GM10266 (cell line): ENCODE measurements at regions not wholly inside any gene's neighbourhood (a gene's known extent, or its start where the extent isn't known, plus 50 kb on each side); places are given as distances from the start of the nearest gene placed in this dataset.
"Not testable (repeated sequence)": the region's sequence is repeated elsewhere in the genome, so short reads cannot be mapped to it uniquely, and the experiment has no call there.

ENCODE experiments used
- DNase-seq: peaks from one replicate; pipeline ENCODE4 v3.0.0; 2012; ENCODE audit errors: extremely low spot score

DNA sequence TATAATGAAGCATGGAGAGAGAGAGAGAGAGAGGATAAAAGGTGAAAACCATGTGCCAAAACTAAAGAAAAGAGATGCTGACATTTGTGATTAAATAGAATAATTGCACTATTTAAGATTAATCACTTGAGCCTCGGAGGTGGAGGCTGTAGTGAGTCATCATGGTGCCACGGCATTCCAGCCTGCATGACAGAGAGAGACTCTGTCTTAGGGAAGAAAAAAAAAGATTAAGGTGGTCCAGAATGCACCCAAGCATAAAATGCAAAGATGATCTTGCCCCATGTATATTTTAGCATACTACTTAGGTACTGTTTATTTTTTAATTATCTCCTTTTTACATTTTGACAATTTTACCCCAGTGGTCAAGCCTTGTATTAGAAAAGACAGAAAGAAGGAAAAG lies 742.5 kb downstream of the SPATA31A1 start:
- not testable (repeated sequence) for DNase-seq

DNA sequence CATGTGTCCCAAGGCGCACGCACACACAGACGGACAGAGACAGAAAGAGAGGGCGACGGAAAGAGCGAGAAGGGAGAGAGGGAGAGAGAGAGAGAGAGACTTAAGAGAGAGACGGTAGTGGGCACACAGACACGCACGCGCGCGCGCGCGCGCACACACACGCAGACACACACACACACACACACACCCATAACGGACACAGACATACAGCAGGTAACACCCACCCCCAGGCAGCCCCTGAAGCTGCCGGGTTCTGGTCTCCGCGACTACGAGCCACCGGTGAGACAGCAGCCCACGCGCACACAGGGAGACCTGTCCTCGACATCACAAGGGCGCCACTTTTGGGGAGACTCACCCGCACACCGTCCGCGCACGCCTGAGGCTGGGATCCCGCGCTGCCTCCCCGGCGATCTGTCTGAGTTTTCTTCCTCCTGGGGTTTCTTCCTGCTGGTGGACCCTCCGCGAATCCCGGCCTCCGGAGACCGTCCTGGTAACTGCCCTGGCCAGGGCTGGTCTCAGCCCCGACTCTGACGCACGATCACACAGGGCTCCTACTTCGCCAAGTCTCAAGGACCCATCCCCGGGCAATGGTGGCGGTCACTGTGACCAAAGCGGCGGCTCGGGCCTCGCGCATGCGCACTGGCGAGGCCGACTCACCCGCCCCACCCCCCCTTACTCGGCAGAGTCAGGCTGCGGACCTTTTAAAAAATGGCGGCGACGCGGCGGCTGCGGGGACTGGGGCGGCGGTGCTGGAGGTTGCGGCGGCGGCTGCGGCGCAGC lies 750.7 kb downstream of the SPATA31A1 start:
- DNase-seq, result not testable (repeated sequence)

DNA sequence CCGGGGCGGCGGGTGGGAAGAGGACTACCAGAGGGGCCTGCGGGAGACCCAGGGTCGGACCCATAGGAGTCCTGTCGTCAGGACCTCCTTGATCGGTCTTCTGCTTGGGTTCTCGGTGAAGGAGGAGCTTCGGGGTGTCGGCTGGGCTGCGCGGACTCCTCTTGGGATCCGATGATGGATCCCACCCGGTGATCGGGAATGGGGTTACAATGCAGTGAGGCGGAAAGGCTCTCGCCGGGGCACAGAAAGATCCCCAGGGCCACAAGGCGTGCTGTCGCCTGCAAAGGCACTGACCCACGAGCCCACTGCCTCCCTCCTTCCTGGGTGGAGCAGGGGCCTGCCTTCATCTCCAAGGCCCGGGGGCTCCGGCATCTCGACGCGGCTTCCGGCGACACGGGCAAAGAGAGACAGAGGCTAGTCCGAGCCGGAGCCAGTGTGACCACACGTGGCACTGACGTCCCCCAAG lies 751.3 kb downstream of the SPATA31A1 start:
- not testable (repeated sequence) for DNase-seq

DNA sequence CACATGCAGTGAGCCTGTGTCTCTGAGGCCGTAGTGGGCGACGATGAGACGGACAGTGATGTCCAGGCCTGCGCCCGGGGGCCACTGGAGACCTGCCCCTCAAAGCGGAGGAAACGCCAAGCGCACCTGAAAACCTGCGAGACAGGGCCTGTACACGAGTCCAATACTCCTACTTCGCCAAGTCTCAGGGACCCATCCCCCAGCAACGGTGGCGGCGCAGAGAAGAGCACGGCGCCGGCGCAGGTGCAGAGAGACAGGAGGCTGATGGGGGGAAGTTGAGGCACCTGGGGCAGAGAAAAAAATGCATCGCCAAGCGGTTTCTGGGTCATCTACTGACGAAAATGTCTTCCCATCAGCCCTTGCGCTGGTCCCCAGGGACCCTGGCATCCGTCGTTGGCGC lies 751.8 kb downstream of the SPATA31A1 start:
- DNase-seq, result not testable (repeated sequence)

DNA sequence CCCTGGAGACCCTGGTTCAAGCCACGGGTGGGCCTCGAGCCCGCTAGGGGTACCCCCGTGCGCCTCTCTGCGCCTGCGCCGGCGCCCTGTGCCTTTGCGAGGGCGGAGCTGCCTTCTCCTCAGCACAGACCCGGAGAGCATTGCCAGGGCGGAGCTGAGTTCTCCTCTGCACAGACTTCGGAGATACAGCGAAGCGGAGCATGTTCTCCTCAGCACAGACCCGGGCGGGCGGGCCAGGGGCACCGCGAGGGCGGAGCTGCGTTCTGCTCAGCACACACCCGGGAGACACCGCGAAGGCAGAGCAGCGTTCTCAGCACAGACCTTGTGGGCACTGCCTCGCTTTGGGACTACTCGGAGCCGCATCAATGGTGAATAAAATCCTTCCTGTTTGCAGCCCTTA lies 753.0 kb downstream of the SPATA31A1 start:
- DNase-seq, result not testable (repeated sequence)

DNA sequence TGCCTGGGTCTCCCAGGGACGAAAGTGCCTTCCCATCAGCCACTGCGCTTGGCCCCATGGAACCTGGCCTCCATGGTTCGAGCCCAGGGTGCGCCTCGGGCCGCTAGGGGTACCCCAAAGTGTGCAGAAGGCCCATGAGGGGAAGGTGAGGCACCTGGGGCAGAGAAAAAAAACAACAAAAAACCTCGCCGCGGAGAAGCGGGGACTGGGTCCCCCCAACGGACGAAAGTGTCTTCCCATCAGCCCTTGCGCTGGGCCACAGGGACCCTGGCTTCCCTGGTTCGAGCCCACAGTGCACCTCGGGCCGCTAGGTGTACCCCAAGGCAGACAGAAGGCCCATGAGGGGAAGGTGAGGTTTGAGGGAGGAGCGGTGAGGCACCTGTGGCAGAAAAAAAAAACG lies 755.3 kb downstream of the SPATA31A1 start:
- not testable (repeated sequence) for DNase-seq

DNA sequence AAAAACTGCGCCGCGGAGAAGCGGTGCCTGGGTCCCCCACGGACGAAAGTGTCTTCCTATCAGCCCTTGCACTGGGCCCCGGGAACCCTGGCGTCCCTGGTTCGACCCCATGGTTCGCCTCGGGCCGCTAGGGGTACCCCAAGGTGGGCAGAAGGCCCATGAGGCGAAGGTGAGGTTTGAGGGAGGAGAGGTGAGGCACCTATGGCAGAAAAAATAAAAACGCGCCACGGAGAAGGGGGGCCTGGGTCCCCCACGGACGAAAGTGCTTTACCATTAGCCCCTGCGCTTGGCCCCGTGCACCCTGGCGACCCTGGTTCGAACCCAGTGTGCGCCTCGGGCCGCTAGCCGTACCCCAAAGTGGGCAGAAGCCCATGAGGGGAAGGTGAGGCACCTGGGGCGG lies 756.1 kb downstream of the SPATA31A1 start:
- not testable (repeated sequence) for DNase-seq

DNA sequence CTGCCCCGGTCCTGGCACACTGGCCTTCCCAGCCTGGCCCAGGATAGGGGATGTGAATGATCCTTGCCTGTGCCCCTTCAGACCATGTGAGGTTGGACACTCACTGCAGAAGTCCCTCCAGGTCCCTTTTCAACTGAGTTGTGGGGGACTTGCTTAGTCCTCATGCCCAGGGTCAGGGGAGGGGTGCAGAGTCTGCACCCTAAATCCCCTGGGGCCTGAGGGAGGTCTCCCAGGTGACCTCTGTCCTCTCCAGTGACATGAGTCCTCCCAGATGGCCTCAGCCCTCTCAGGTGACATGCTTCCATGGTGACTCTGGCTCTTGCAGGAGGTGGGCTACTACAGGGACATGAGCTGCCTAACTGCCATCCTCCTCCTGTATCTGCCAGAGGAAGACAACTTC lies 775.1 kb downstream of the SPATA31A1 start:
- not testable (repeated sequence) for DNase-seq

DNA sequence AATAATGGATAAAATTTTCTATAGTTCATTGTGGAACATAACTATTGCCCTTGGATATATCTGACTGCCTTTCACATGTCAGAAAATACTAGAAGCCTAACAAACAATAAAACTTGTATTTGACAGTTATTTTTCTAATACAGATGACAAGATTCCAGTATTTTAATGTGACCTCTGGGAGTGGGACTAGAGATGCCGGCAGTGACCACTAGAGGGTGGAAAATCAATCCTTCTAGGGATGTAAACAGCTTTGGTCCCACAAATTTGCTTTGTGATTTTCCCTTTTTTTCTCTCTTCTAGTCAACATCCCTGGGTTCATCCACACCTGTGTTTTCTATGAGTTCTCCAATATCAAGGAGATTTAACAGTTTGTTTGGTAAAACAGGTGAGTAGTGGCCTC lies 813.7 kb downstream of the SPATA31A1 start:
- not testable (repeated sequence) for DNase-seq

DNA sequence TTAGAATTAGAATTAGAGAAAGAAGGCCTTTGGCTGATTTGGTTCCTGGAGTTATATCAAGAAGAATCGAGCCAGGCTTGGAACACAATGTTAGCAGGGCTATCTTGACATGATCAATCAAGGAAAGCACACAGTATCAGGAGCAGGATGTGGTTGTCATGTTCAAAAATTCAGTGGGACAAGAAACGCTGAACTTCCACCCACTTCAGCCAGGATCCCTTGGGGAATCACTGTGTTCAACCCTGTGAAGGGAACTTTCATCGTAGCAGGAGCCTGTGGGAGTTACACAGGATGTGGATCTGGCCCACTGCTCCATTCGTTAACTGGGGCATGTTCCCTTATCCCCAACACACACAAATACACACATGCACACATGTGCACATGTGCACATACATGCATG lies 817.8 kb downstream of the SPATA31A1 start:
- not testable (repeated sequence) for DNase-seq

DNA sequence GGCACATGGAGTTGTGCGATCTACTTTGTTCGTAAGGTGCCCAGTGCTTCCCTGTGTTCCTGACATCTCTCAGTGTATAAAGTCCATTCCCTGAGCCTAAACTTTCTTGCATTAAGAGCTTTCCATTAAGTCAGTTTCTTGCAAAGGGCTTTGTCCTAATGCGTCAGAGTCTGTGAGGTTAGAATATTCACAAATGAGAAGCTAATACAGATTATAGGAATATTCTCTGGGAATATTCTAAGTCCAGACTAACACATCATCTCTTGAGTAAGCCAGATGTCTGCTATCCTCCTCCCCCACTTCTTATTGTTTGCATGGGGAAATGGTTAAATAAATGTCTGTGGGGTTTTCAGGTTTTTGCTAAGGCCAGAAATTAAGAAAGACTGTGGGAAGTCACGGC lies 818.6 kb downstream of the SPATA31A1 start:
- DNase-seq, result not testable (repeated sequence)

DNA sequence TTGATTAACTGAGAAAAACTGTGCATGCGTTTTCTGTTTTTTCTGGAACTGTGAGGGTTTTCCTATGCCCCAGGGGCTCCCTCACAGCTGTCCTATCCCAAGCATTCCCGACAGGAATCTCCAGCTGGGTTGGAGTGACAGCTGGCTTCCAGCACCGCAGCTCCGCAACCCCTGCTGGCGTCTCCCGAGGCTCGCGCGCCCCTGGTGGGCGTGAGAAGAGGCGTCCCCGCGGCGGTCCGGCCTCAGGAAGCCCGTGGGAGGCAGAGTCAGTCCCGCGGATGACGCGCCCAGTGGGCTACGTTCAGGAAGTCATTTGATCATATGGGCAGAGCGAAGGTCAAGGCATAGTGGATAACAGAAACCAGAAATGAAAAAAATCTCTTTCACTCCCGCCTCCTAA lies 821.9 kb downstream of the SPATA31A1 start:
- DNase-seq, result not testable (repeated sequence)

DNA sequence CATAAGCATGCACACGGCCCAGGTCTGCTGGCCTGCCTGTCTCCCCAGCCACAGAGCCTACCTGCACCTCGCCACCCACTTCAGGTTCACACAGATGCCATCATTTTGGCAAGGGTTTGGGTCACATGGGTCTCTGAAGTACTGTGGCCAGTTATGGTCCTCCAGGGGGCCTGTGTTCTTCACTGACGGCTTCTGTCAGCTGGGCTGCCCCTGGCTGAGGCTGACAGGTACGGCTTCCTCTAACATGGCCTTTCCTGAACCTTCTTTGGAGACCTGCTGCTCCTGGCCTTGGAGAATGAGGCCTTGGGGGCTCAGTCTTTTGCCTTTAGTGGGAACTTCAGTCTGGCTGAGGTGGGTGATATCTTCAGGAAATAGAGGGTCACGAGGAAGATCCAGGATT lies 835.9 kb downstream of the SPATA31A1 start:
- not testable (repeated sequence) for DNase-seq

DNA sequence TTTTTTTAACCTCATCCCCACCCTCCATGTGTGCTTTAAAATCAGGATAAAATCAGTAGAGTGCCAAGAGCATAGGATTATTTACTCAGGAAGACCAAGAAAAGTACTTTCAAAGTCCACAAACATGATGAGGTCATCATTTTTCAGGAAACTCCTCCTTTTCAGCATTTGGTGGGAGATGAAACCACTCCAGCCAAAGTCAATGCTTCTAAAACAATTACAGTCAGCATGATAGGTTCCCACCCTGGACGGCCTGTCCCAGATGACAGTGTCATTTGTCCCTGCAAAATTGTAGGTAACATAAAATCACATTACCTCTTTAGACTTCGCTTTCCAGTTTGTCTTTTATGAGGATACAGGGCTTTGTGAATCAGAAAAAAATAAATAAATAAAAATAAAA lies 836.7 kb downstream of the SPATA31A1 start:
- not testable (repeated sequence) for DNase-seq

DNA sequence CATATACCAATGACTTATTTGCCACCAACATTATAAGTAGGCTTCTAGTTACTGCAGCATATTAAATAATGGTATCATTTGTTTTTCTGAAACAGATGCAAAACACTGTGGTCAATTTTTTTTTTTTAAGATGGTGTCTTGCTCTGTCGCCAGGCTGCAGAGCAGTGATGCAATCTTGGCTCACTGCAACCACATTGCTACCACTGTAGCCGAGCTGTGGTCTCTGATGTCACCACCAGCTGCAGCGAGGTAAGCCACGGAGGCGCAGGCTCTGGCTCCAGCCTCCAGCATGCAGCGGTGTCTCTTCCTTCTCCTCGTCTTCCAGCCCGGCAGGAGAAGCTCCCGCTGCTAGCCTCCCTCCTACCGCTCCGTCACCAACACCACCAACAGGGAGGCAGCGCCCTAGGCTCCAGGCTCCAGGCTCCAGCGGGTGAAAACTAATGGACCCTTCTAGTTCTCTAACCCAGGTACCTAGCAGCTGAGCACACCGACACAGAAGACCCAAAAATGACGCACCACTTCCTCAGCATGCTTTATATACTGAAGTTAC lies 840.8 kb downstream of the SPATA31A1 start:
- DNase-seq, result not testable (repeated sequence)

DNA sequence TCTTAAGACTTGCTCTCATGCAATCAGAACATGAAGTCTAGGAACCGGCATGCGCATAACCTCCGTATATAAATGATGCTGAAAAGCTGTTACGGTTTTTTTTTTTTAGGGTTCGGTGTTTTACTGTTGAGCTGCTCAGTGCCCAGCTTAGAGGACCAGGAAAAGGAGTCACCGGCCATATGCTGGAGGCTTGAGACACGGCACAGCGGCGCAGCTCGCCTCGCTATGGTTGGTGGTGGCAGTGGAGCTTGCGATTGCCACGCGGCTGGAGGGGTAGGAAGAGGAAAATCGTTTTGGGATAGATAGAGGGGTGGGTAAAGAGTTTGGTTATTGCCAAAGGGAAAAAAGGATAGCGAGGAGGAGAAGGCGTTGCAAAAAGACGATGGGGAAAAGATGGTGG lies 841.3 kb downstream of the SPATA31A1 start:
- not testable (repeated sequence) for DNase-seq

DNA sequence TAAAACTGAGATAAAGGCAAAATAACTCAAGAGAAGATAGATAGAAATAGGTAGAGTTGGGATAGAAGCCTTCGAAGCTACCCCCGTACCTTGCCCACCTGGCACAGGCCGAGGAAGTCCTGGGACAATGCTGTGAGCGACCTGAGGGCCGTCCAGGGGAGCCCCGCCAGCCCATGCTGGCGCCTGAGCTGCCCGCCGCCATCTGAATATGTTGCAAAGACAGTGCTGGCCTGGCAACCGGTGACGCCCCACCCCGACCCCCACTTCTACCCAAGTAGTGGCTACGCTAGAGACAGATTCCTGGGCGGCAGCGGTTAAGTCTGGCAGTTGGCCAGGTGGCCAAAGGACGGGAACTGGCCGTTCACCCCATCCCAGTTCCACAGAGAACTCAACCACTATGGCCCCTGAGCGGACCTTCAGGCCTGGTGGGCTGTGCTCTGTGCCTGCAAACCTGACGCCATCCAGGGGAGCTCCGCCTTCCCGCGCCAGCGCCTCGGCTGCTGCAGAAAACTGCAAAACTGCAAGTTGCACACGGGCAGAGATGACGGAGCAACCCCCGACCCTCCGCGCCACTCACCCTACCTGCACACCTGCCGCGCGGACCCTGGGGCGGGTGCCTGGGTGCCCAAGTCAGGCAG lies 866.2 kb downstream of the SPATA31A1 start:
- not testable (repeated sequence) for DNase-seq
